Spleen (tissue), 7 donors: ENCODE measurements at regions not wholly inside any gene's neighbourhood (a gene's known extent, or its start where the extent isn't known, plus 50 kb on each side); places are given as distances from the start of the nearest gene placed in this dataset.

ENCODE experiments used
- CTCF ChIP-seq, 11 experiments: fragments of 200-600 bp in 7 of 11; fragments of 450-650 bp in 4 of 11; sonication (generic) in 4 of 11; IDR thresholded peaks in 8 of 11; conservative IDR thresholded peaks in 3 of 11; 1 replicate in 7 of 11; 2 replicates in 4 of 11; pipeline versions ENCODE4 v1.4.0 to v1.8.0; 2016 to 2021; ENCODE audit warnings: antibody characterized with exemption in 11 of 11, inconsistent platforms in 4 of 11, mild to moderate bottlenecking in 1 of 11
- POLR2A ChIP-seq, 3 donors: fragments of 450-650 bp; IDR thresholded peaks; one replicate each; pipeline ENCODE4 v1.5.1; 2017; ENCODE audit warnings: antibody characterized with exemption in 3 of 3, mild to moderate bottlenecking in 1 of 3
- POLR2AphosphoS5 ChIP-seq, 3 donors: sonication (generic); formaldehyde crosslinking; IDR thresholded peaks; one replicate each; pipeline ENCODE4 v1.5.1; 2017; ENCODE audit warnings: antibody characterized with exemption in 3 of 3
- donor health status: DM: no; HTN: no; CAD: no; lungs with moderate emphysema.
- donor health status: DM: no; HTN: no; CAD: no.
- donor health status: DM: no; HTN: no; CAD: no.

GRCh38 chr2:49288113-49288705 is 133.9 kb upstream of the FSHR start:
- TF ChIP-seq POLR2AphosphoS5 (IDR thresholded peaks at IDR 0.05), result no peak
- no peak for TF ChIP-seq CTCF (IDR thresholded peaks at IDR 0.05 in 8 of 11, conservative IDR thresholded peaks at IDR 0.05 in 3 of 11)
- no peak for TF ChIP-seq POLR2A (IDR thresholded peaks at IDR 0.05)
